IMR-90 (cell line): ENCODE measurements at regions not wholly inside any gene's neighbourhood (a gene's known extent, or its start where the extent isn't known, plus 50 kb on each side); places are given as distances from the start of the nearest gene placed in this dataset.

ENCODE experiments used
- BHLHE40 ChIP-seq: fragments of 150-350 bp; IDR thresholded peaks from 2 replicates; pipeline ENCODE4 v1.6.1; 2016; ENCODE audit warnings: mild to moderate bottlenecking, low read depth, low read length
- CEBPB ChIP-seq: IDR thresholded peaks from 2 replicates; pipeline ENCODE4 v1.6.1; 2012; ENCODE audit warnings: low read depth, low read length, improper control_type of control experiment
- CHD1 ChIP-seq: IDR thresholded peaks from 2 replicates; pipeline ENCODE4 v1.6.1; 2012; ENCODE audit warnings: low read depth, low read length, improper control_type of control experiment
- CTCF ChIP-seq: conservative IDR thresholded peaks from 2 replicates; pipeline ENCODE4 v1.5.1; 2012; ENCODE audit warnings: mild to moderate bottlenecking, low read depth, low read length, improper control_type of control experiment
- FOS ChIP-seq: fragments of 150-350 bp; IDR thresholded peaks from 2 replicates; pipeline ENCODE4 v1.6.1; 2016; ENCODE audit warnings: low read depth, low read length
- MAFK ChIP-seq: IDR thresholded peaks from 2 replicates; pipeline ENCODE4 v1.6.1; 2012; ENCODE audit warnings: low read depth, low read length, improper control_type of control experiment
- MXI1 ChIP-seq: IDR thresholded peaks from 2 replicates; pipeline ENCODE4 v1.6.1; 2012; ENCODE audit warnings: low read depth, mild to moderate bottlenecking, low read length, moderate library complexity, borderline replicate concordance
- NFE2L2 ChIP-seq: fragments of 150-350 bp; IDR thresholded peaks from 2 replicates; pipeline ENCODE4 v1.6.1; 2016; ENCODE audit warnings: low read depth, mild to moderate bottlenecking, low read length
- POLR2A ChIP-seq: IDR thresholded peaks from 2 replicates; pipeline ENCODE4 v1.6.1; 2012; ENCODE audit warnings: mild to moderate bottlenecking, low read depth, low read length
- RAD21 ChIP-seq: IDR thresholded peaks from 2 replicates; pipeline ENCODE4 v1.6.1; 2012; ENCODE audit warnings: low read length, improper control_type of control experiment
- SMC3 ChIP-seq: fragments of 150-350 bp; IDR thresholded peaks from 2 replicates; pipeline ENCODE4 v1.6.1; 2016; ENCODE audit warnings: low read depth, mild to moderate bottlenecking, antibody characterized with exemption, low read length, moderate library complexity
- TF ChIP-seq, protein P1 (sequence below): fragments of 150-350 bp; IDR thresholded peaks from 2 replicates; pipeline ENCODE4 v1.6.1; 2017; ENCODE audit warnings: mild to moderate bottlenecking, antibody characterized with exemption, low read length, low read depth

- TF ChIP-seq CTCF (no peak), CEBPB (no peak), POLR2A (no peak), RAD21 (no peak), MXI1 (no peak), BHLHE40 (no peak), SMC3 (no peak), NFE2L2 (no peak), FOS (no peak), CHD1 (no peak), MAFK (no peak)
- TF ChIP-seq, protein P1, sequence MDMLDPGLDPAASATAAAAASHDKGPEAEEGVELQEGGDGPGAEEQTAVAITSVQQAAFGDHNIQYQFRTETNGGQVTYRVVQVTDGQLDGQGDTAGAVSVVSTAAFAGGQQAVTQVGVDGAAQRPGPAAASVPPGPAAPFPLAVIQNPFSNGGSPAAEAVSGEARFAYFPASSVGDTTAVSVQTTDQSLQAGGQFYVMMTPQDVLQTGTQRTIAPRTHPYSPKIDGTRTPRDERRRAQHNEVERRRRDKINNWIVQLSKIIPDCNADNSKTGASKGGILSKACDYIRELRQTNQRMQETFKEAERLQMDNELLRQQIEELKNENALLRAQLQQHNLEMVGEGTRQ = no peak
Observed at GRCh38 chr2:235126768-235127167, 175.0 kb downstream of the SH3BP4 start.
